ENCODE measurements at regions not wholly inside any gene's neighbourhood (a gene's known extent, or its start where the extent isn't known, plus 50 kb on each side); places are given as distances from the start of the nearest gene placed in this dataset.

DNA sequence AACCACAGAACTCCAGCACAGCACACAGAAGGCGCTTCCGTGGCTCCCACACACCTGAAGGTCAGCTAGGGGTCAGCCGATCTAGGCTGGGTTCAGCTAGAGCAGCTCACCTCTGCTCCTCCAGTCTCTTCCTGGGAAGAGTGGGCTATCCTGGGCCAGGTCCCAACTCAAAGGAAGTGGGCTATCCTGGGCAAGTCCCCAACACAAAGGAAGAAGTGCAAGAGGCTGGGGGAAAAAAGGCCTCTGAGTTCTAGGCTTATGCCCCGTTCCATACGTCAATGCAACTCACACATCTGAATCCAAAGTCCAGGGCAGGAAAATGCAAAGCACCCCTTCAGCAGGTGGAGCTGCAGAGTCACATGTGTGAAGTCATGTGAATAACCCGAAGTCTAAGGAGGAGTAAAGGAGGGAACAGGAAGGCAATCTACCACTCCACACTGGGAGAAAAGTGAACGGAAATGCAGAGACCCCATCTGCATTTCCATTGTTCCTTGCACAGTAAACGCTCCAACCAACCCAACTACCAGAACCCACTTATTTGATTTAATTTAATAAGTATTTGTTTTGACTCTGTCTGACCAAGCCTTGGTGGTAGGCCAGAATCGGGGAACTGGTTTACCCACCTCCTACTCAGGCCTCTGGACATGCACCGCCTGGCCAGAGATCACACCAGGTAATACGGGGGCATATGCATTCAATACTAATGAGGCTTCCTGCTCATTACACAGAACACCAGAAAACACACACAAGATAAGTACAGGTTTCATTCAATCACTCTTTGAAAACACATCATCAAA, 95.5 kb upstream of the RNF32 start:
- FAIRE-seq, result no peak
- peaks cover 2% of the 10 kb centered on the region for H3K27me3 Mint-ChIP-seq (ENCODE audit: low read depth, unreplicated experiment)
- H3K4me3 Mint-ChIP-seq (ENCODE audit: unreplicated experiment), result no peak overlapping the region

DNA sequence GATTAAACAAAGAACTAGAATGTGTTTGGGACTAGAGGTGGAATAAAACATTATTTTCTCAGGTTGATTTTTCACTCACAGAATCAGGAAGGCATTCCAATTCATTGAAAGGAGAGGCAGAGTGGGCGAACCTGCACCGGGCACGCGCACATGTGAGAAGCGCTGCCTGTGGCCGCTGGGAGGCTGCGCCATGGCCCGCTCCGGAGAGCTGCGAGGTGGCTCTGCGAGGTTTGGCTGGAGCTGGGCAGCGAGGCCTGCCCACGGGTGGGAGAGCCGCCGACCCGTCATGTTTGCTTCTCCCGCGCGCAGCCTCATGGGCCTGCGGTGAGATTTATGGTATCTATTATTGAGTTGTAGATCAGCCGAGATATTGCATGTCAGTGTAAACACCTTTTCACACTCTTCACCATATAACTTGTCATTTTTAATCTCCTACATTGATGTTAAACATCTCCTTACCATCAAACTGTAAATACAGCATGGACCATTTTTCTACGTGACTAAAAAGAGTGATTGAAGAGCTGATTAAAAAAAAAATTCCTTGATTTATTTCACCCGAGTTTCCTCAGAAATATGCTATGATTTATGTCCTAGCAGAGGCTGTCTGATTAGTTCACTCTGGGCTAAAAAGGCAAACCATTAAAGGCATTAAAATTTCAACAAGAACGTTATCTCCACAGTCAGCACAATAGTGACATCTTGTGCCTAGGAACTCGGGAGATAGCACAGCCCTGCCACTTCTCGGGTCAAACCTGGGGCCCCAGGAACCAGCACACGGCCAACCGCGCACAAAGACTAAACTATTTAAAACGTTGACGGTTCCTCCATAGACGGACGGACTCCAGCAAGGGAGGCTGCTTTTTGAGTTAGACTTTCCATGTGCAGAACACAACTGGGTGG, 96.6 kb upstream of the RNF32 start:
- H3K4me1 Mint-ChIP-seq (ENCODE audit: low read depth, unreplicated experiment), result no peaks in the 10 kb centered on the region
- H3K9me3 ChIP-seq (ENCODE audit: insufficient read depth, low read depth, low read length), result no peaks in the 10 kb centered on the region
- no peak overlapping the region for H3K27ac Mint-ChIP-seq (ENCODE audit: unreplicated experiment)
- DNase-seq (ENCODE audit: low read depth) (no peak), FAIRE-seq (no peak)
- no peaks in the 10 kb centered on the region for H4K20me1 ChIP-seq (ENCODE audit: insufficient read depth, low read length)
- H3K36me3 ChIP-seq (ENCODE audit: insufficient read depth, low read length), result no peaks in the 10 kb centered on the region
- H3K4me3 Mint-ChIP-seq (ENCODE audit: unreplicated experiment), result no peak overlapping the region
- no peaks in the 10 kb centered on the region for H3K27me3 Mint-ChIP-seq (ENCODE audit: low read depth, unreplicated experiment)
- H2AFZ ChIP-seq (ENCODE audit: low read depth, low read length), result no peak overlapping the region
- H3K9ac ChIP-seq (ENCODE audit: low read length), result no peak overlapping the region
- H3K36me3 Mint-ChIP-seq (ENCODE audit: low read depth, unreplicated experiment), result no peaks in the 10 kb centered on the region
- no peaks in the 10 kb centered on the region for H3K4me1 ChIP-seq (ENCODE audit: insufficient read depth, low read length)
- H3K4me3 ChIP-seq (ENCODE audit: insufficient read depth, low read depth, low read length), result no peak overlapping the region
- H3K27me3 ChIP-seq (ENCODE audit: insufficient read depth, low read length), result no peaks in the 10 kb centered on the region
- H3K27ac ChIP-seq (ENCODE audit: low read depth, low read length), result no peak overlapping the region
- TF ChIP-seq EZH2 (IDR thresholded peaks at IDR 0.05; ENCODE audit: insufficient read depth, low read length), result no peak
- TF ChIP-seq CTCF (IDR thresholded peaks at IDR 0.05; ENCODE audit: insufficient read depth, low read depth, low read length), result no peak
- H3K4me2 ChIP-seq (ENCODE audit: low read length), result no peak overlapping the region
- H3K9me3 Mint-ChIP-seq (ENCODE audit: unreplicated experiment), result peaks cover 6% of the 10 kb centered on the region
- H3K79me2 ChIP-seq (ENCODE audit: insufficient read depth, low read length), result no peaks in the 10 kb centered on the region

More for the DNA sequence above, 95.5 kb upstream of the RNF32 start:
- Histone ChIP-seq H3K36me3 (ENCODE audit: insufficient read depth, low read length) (no peaks in the 10 kb centered on the region), H4K20me1 (ENCODE audit: insufficient read depth, low read length) (no peaks in the 10 kb centered on the region), H3K4me3 (ENCODE audit: insufficient read depth, low read depth, low read length) (no peak overlapping the region), H3K4me2 (ENCODE audit: low read length) (no peak overlapping the region), H2AFZ (ENCODE audit: low read depth, low read length) (no peak overlapping the region), H3K9ac (ENCODE audit: low read length) (no peak overlapping the region), H3K27me3 (ENCODE audit: insufficient read depth, low read length) (no peaks in the 10 kb centered on the region), H3K27ac (ENCODE audit: low read depth, low read length) (no peak overlapping the region), H3K9me3 (ENCODE audit: insufficient read depth, low read depth, low read length) (no peaks in the 10 kb centered on the region), H3K79me2 (ENCODE audit: insufficient read depth, low read length) (no peaks in the 10 kb centered on the region), H3K4me1 (ENCODE audit: insufficient read depth, low read length) (no peaks in the 10 kb centered on the region)
- peaks cover 1% of the 10 kb centered on the region for H3K36me3 Mint-ChIP-seq (ENCODE audit: low read depth, unreplicated experiment)
- TF ChIP-seq CTCF (IDR thresholded peaks at IDR 0.05; ENCODE audit: insufficient read depth, low read depth, low read length) (no peak), EZH2 (IDR thresholded peaks at IDR 0.05; ENCODE audit: insufficient read depth, low read length) (no peak)
- H3K9me3 Mint-ChIP-seq (ENCODE audit: unreplicated experiment), result peaks cover 8% of the 10 kb centered on the region
- no peaks in the 10 kb centered on the region for H3K4me1 Mint-ChIP-seq (ENCODE audit: low read depth, unreplicated experiment)
- H3K27ac Mint-ChIP-seq (ENCODE audit: unreplicated experiment), result no peak overlapping the region
- DNase-seq (ENCODE audit: low read depth), result no peak
